ENCODE measurements at regions not wholly inside any gene's neighbourhood (a gene's known extent, or its start where the extent isn't known, plus 50 kb on each side); places are given as distances from the start of the nearest gene placed in this dataset.

DNA sequence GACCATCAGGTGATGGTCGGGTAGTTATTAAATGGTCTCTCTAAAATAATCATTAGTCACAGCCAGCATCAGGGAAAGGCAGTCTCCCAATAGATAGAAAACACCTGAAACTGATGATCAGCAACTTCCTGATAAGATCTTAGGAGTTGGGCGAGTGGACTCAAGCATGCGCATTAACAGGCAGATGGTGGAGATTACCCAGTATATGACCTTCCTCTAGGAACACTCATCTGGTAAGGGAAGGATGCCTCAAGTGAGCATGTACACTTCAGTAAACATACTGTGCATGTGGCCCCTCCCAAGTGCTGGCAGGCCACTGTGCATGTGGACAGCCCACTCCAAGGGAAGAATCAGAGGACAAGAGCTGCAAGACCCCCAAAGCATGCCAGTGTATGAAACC, 105.9 kb downstream of the ABCC12 start:
- H3K27me3 Mint-ChIP-seq (ENCODE audit: low read depth) = no peaks in the 10 kb centered on the region
- no peaks in the 10 kb centered on the region for H3K36me3 Mint-ChIP-seq (ENCODE audit: low read depth)
- H3K4me3 Mint-ChIP-seq = no peak overlapping the region
- H3K9me3 Mint-ChIP-seq = no peaks in the 10 kb centered on the region
- H3K4me1 Mint-ChIP-seq = peaks cover 59% of the 10 kb centered on the region
- H3K27ac Mint-ChIP-seq (ENCODE audit: unreplicated experiment) = no peak overlapping the region
- no peak for TF ChIP-seq CTCF (conservative IDR thresholded peaks at IDR 0.05)
- no peak for DNase-seq (ENCODE audit: low read depth, low spot score)

DNA sequence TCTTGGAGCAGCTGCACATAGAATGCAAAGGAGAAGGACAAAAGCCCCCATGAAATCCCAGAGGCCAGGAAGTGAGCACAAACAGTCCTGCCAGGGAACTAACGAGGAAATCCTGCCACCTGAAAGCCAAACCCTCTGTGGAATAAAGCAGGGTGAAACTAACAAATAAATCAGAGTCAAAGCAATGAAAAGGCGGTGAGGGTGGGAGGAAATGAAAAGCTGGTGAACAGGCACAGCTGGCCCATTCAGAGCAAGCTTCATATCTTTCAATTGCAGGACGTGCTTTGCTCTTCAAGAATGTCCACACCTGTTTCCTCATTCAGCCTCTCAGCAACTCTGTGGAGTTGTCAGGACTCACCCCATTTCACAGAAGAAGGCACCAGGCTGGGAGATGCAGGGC, 108.1 kb downstream of the ABCC12 start:
- H3K4me1 Mint-ChIP-seq = peaks cover 38% of the 10 kb centered on the region
- H3K36me3 Mint-ChIP-seq (ENCODE audit: low read depth) = no peaks in the 10 kb centered on the region
- TF ChIP-seq CTCF (conservative IDR thresholded peaks at IDR 0.05) = no peak
- H3K27me3 Mint-ChIP-seq (ENCODE audit: low read depth) = no peaks in the 10 kb centered on the region
- H3K4me3 Mint-ChIP-seq = peak overlapping the region; percentile 32
- peak overlapping the region; percentile 39 for H3K27ac Mint-ChIP-seq (ENCODE audit: unreplicated experiment)
- no peaks in the 10 kb centered on the region for H3K9me3 Mint-ChIP-seq
- DNase-seq (ENCODE audit: low read depth, low spot score) = no peak

DNA sequence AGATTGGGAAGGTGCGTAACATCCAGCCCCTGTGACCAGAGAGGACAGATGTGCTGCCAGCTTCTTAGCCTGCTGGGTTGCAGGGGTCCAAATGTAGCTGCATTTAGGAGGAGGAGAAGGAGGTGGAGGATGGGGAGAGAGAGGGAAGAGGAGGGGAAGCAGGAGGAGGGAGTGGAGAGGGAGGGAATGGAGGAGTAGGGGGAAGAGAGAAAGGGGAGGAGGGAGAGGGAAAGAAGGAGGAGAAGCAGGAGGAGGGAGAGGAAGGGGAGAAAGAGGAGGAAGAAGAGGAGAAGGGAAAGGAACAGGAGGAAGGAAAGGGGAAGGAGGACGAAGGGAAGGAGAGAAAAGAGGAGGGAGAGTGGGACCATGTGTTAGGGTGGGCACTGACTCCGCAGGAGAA, 108.6 kb downstream of the ABCC12 start:
- H3K36me3 Mint-ChIP-seq (ENCODE audit: low read depth) = no peaks in the 10 kb centered on the region
- no peak for DNase-seq (ENCODE audit: low read depth, low spot score)
- H3K4me3 Mint-ChIP-seq = no peak overlapping the region
- peak overlapping the region; percentile 39 for H3K27ac Mint-ChIP-seq (ENCODE audit: unreplicated experiment)
- H3K4me1 Mint-ChIP-seq = peaks cover 33% of the 10 kb centered on the region
- H3K9me3 Mint-ChIP-seq = no peaks in the 10 kb centered on the region
- no peak for TF ChIP-seq CTCF (conservative IDR thresholded peaks at IDR 0.05)
- no peaks in the 10 kb centered on the region for H3K27me3 Mint-ChIP-seq (ENCODE audit: low read depth)

- no peak for DNase-seq (ENCODE audit: low read depth, low spot score)
- Mint-ChIP-seq H3K4me3 (no peak overlapping the region), H3K27me3 (ENCODE audit: low read depth) (no peaks in the 10 kb centered on the region), H3K9me3 (peaks cover 3% of the 10 kb centered on the region), H3K36me3 (ENCODE audit: low read depth) (no peaks in the 10 kb centered on the region), H3K4me1 (peaks cover 30% of the 10 kb centered on the region), H3K27ac (ENCODE audit: unreplicated experiment) (no peak overlapping the region)
- no peak for TF ChIP-seq CTCF (conservative IDR thresholded peaks at IDR 0.05)
These were observed 111.7 kb downstream of the ABCC12 start for GRCh38 chr16:48044117-48044516.

DNA sequence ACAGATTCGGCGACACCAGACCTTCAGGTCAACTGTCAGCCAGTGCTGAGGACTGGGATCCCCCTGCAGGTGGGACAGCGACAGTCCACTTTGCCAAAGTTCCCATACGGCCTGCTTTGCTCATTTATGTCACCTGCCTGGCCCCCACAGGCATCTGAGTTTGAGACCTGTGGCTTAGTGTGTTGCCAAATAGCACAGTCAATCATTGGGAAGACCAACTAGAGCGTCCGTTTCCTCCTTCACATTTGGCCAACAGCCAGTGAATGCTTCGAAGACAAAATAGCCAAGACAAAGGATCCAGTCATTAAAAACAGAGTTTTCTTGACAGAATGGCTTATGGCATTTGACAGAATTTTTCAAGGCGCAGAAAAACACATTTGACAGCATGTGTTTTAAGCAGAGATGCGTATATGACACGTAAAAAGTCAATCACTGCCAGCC, 113.8 kb downstream of the ABCC12 start:
- peak overlapping the region; percentile 90 for H3K27ac Mint-ChIP-seq (ENCODE audit: unreplicated experiment)
- H3K36me3 Mint-ChIP-seq (ENCODE audit: low read depth) = no peaks in the 10 kb centered on the region
- peaks cover 30% of the 10 kb centered on the region for H3K4me1 Mint-ChIP-seq
- peak overlapping the region; percentile 4 for H3K4me3 Mint-ChIP-seq
- no peak for DNase-seq (ENCODE audit: low read depth, low spot score)
- no peaks in the 10 kb centered on the region for H3K27me3 Mint-ChIP-seq (ENCODE audit: low read depth)
- H3K9me3 Mint-ChIP-seq = peaks cover 9% of the 10 kb centered on the region
- TF ChIP-seq CTCF (conservative IDR thresholded peaks at IDR 0.05) = peak; percentile 51

- no peak for TF ChIP-seq CTCF (conservative IDR thresholded peaks at IDR 0.05)
- H3K27ac Mint-ChIP-seq (ENCODE audit: unreplicated experiment) = no peak overlapping the region
- no peak for DNase-seq (ENCODE audit: low read depth, low spot score)
- no peak overlapping the region for H3K4me3 Mint-ChIP-seq
- no peaks in the 10 kb centered on the region for H3K27me3 Mint-ChIP-seq (ENCODE audit: low read depth)
- H3K36me3 Mint-ChIP-seq (ENCODE audit: low read depth) = no peaks in the 10 kb centered on the region
- peaks cover 26% of the 10 kb centered on the region for H3K4me1 Mint-ChIP-seq
- peaks cover 9% of the 10 kb centered on the region for H3K9me3 Mint-ChIP-seq
These were observed 120.7 kb downstream of the ABCC12 start for GRCh38 chr16:48035142-48035541.

Measured in neural crest cell (in vitro differentiated cells).